Liver (tissue), 8 donors: ENCODE measurements at regions not wholly inside any gene's neighbourhood (a gene's known extent, or its start where the extent isn't known, plus 50 kb on each side); places are given as distances from the start of the nearest gene placed in this dataset.

Source experiments
- DNase-seq: peaks from one replicate; pipeline ENCODE4 v3.0.0-alpha.2; 2017; ENCODE audit warnings: low spot score
- H3K27ac ChIP-seq, 2 donors: one replicate each; pipeline ENCODE4 v1.7.0; 2013; ENCODE audit warnings: inconsistent platforms in 2 of 2, low read length in 2 of 2, control low read depth in 1 of 2, low read depth in 1 of 2, mild to moderate bottlenecking in 1 of 2
- H3K27me3 ChIP-seq, 4 donors: one replicate each; pipeline versions ENCODE4 v1.6.1 to v1.7.0; 2013; ENCODE audit warnings: low read length in 3 of 4, inconsistent platforms in 1 of 4, mild to moderate bottlenecking in 1 of 4, moderate library complexity in 1 of 4; ENCODE audit not compliant: control insufficient read depth in 4 of 4, insufficient read depth in 4 of 4
- H3K36me3 ChIP-seq, 4 donors: one replicate each; pipeline versions ENCODE4 v1.6.1 to v1.7.0; 2013; ENCODE audit warnings: low read length in 3 of 4, mild to moderate bottlenecking in 3 of 4, low read depth in 1 of 4, moderate library complexity in 1 of 4; ENCODE audit not compliant: control insufficient read depth in 4 of 4, insufficient read depth in 3 of 4
- H3K4me1 ChIP-seq, 4 donors: one replicate each; pipeline versions ENCODE4 v1.6.1 to v1.7.0; 2013; ENCODE audit warnings: low read length in 3 of 4, mild to moderate bottlenecking in 3 of 4, moderate library complexity in 1 of 4; ENCODE audit not compliant: control insufficient read depth in 4 of 4, insufficient read depth in 4 of 4
- H3K4me3 ChIP-seq, 3 donors: one replicate each; pipeline versions ENCODE4 v1.6.1 to v1.7.0; 2013; ENCODE audit warnings: low read length in 3 of 3, control low read depth in 1 of 3, low read depth in 1 of 3, mild to moderate bottlenecking in 1 of 3
- H3K9ac ChIP-seq, 2 donors: one replicate each; pipeline ENCODE4 v1.7.0; 2013; ENCODE audit warnings: low read length in 2 of 2, mild to moderate bottlenecking in 2 of 2, moderate library complexity in 2 of 2, control low read depth in 1 of 2, low read depth in 1 of 2
- H3K9me3 ChIP-seq, 4 donors: one replicate each; pipeline versions ENCODE4 v1.6.1 to v1.7.0; 2013; ENCODE audit warnings: low read length in 3 of 4; ENCODE audit not compliant: control insufficient read depth in 4 of 4
- CTCF ChIP-seq: fragments of 150-350 bp; IDR thresholded peaks from 2 replicates; pipeline ENCODE4 v1.5.1; 2017; ENCODE audit warnings: improper control_type of control experiment, low read depth, low read length; ENCODE audit not compliant: missing input control
- EGR1 ChIP-seq, 2 donors: IDR thresholded peaks; 2 replicates each; pipeline ENCODE4 v1.6.1; 2016 to 2018; ENCODE audit warnings: antibody characterized with exemption in 2 of 2, low read depth in 2 of 2
- FOXA1 ChIP-seq: IDR thresholded peaks from 2 replicates; pipeline ENCODE4 v1.6.1; 2016; ENCODE audit warnings: antibody characterized with exemption
- FOXA2 ChIP-seq: IDR thresholded peaks from 2 replicates; pipeline ENCODE4 v1.6.1; 2016; ENCODE audit warnings: antibody characterized with exemption
- GABPA ChIP-seq, 2 donors: IDR thresholded peaks in 1 of 2; conservative IDR thresholded peaks in 1 of 2; 2 replicates each; pipeline ENCODE4 v1.6.1; 2016; ENCODE audit warnings: antibody characterized with exemption in 2 of 2, mild to moderate bottlenecking in 1 of 2, moderate library complexity in 1 of 2
- HNF4A ChIP-seq, 2 donors: conservative IDR thresholded peaks; 2 replicates each; pipeline ENCODE4 v1.6.1; 2016; ENCODE audit warnings: antibody characterized with exemption in 2 of 2, mild to moderate bottlenecking in 2 of 2
- HNF4G ChIP-seq: IDR thresholded peaks from 2 replicates; pipeline ENCODE4 v1.6.1; 2016; ENCODE audit warnings: antibody characterized with exemption
- JUND ChIP-seq, 2 donors: IDR thresholded peaks; 2 replicates each; pipeline ENCODE4 v1.6.1; 2016; ENCODE audit warnings: antibody characterized with exemption in 2 of 2
- MAX ChIP-seq: IDR thresholded peaks from 2 replicates; pipeline ENCODE4 v1.6.1; 2016; ENCODE audit warnings: antibody characterized with exemption
- NR2F2 ChIP-seq: IDR thresholded peaks from 2 replicates; pipeline ENCODE4 v1.6.1; 2016; ENCODE audit warnings: antibody characterized with exemption
- RAD21 ChIP-seq, 2 donors: IDR thresholded peaks; 2 replicates each; pipeline ENCODE4 v1.6.1; 2016; ENCODE audit warnings: antibody characterized with exemption in 2 of 2, mild to moderate bottlenecking in 2 of 2
- REST ChIP-seq: IDR thresholded peaks from 2 replicates; pipeline ENCODE4 v1.6.1; 2016; ENCODE audit warnings: antibody characterized with exemption, mild to moderate bottlenecking
- RXRA ChIP-seq, 2 donors: IDR thresholded peaks; 2 replicates each; pipeline ENCODE4 v1.6.1; 2017 to 2018; ENCODE audit warnings: antibody characterized with exemption in 2 of 2, mild to moderate bottlenecking in 1 of 2
- SP1 ChIP-seq: IDR thresholded peaks from 2 replicates; pipeline ENCODE4 v1.6.1; 2018; ENCODE audit warnings: antibody characterized with exemption, mild to moderate bottlenecking
- TAF1 ChIP-seq: conservative IDR thresholded peaks from 2 replicates; pipeline ENCODE4 v1.6.1; 2016; ENCODE audit warnings: antibody characterized with exemption, mild to moderate bottlenecking
- YY1 ChIP-seq: IDR thresholded peaks from 2 replicates; pipeline ENCODE4 v1.6.1; 2016; ENCODE audit warnings: antibody characterized with exemption, mild to moderate bottlenecking
- ZBTB33 ChIP-seq: IDR thresholded peaks from 2 replicates; pipeline ENCODE4 v1.6.1; 2016; ENCODE audit warnings: antibody characterized with exemption
- WGBS: extraction: QIAGEN DNeasy Blood & Tissue Kit; methylation state at CpG from one replicate; pipeline ENCODE4 v1.1.7; 2013; 5-methylcytosine and 5-hydroxymethylcytosine counted together
- TF ChIP-seq, protein P1 (sequence below): IDR thresholded peaks from 2 replicates; pipeline ENCODE4 v1.6.1; 2016; ENCODE audit warnings: antibody characterized with exemption
- donor health status: healthy.
- donor health status: healthy.
- donor health status: healthy.
- donor health status: healthy.
- donor health status: healthy.

GRCh38 chr18:70684821-70685220 lies 396.0 kb downstream of the SOCS6 start:
- H3K27me3 ChIP-seq = no peaks in the 10 kb centered on the region
- H3K9ac ChIP-seq = no peak overlapping the region
- no peak overlapping the region for H3K27ac ChIP-seq
- TF ChIP-seq RXRA (IDR thresholded peaks at IDR 0.05) = no peak
- no peak for TF ChIP-seq GABPA (IDR thresholded peaks at IDR 0.05 in 1 of 2, conservative IDR thresholded peaks at IDR 0.05 in 1 of 2)
- TF ChIP-seq JUND (IDR thresholded peaks at IDR 0.05) = no peak
- TF ChIP-seq YY1 = no peak
- TF ChIP-seq TAF1 = no peak
- TF ChIP-seq HNF4G = no peak
- no peak for TF ChIP-seq NR2F2
- TF ChIP-seq SP1 = no peak
- TF ChIP-seq RAD21 (IDR thresholded peaks at IDR 0.05) = no peak
- TF ChIP-seq ZBTB33 = no peak
- no peak for TF ChIP-seq MAX
- no peak for TF ChIP-seq FOXA1
- TF ChIP-seq, protein P1, sequence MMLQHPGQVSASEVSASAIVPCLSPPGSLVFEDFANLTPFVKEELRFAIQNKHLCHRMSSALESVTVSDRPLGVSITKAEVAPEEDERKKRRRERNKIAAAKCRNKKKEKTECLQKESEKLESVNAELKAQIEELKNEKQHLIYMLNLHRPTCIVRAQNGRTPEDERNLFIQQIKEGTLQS = no peak
- no peak for TF ChIP-seq EGR1 (IDR thresholded peaks at IDR 0.05; ENCODE audit: low read depth in 2 of 2)
- H3K4me1 ChIP-seq = no peaks in the 10 kb centered on the region
- no peaks in the 10 kb centered on the region for H3K36me3 ChIP-seq
- no peak for DNase-seq
- H3K4me3 ChIP-seq = no peak overlapping the region
- 97% methylated on average over 2 of the region's 2 CpGs for WGBS
- no peaks in the 10 kb centered on the region for H3K9me3 ChIP-seq

DNA sequence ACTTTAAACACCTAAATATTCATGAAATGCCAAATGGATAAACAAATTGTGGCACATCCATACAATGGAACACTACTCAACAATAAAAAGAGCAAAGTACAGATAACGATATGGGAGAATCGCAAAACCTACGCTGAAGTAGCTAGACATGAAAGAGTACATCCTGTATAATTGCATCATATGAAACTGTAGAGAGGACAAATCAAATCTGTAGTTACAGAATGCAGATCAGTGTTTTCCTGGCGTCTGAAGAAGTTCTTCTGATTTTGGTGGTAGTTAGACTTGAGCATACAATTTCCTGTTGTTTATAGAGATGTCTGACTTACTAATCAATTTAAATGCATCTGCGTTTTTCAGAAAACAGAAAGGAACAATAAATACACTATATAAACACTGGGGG lies 394.4 kb downstream of the SOCS6 start:
- no peaks in the 10 kb centered on the region for H3K36me3 ChIP-seq
- H3K27ac ChIP-seq = no peak overlapping the region
- no peaks in the 10 kb centered on the region for H3K4me1 ChIP-seq
- no peak overlapping the region for H3K9ac ChIP-seq
- no peak for DNase-seq
- no peaks in the 10 kb centered on the region for H3K27me3 ChIP-seq
- no peak overlapping the region for H3K4me3 ChIP-seq
- no peak for TF ChIP-seq RXRA (IDR thresholded peaks at IDR 0.05)
- 66% methylated on average over 5 of the region's 5 CpGs for WGBS
- H3K9me3 ChIP-seq = no peaks in the 10 kb centered on the region

DNA sequence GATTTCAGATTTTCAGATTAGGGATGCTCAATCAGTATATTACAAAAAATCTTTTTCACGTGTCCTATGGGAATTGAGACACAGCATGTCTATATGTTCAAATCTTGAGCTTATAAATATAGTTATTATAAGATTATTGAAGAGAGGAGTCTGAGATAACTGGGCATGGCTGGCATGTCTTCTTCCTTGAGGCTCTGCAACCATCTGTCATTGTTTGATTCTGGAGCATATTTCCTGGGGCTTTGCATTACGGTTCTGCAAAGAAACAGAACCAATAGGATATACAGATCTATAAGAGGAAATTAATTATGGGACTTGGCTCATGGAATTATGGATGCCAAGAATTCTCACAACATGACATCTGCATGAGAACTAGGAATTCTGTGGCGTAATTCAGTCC lies 386.1 kb downstream of the SOCS6 start:
- Histone ChIP-seq H3K4me1 (no peaks in the 10 kb centered on the region), H3K4me3 (no peak overlapping the region), H3K9ac (no peak overlapping the region), H3K27ac (no peak overlapping the region), H3K27me3 (no peaks in the 10 kb centered on the region), H3K36me3 (no peaks in the 10 kb centered on the region), H3K9me3 (peaks cover 0 to 2% (median 0%) of the 10 kb centered on the region in 4 donors)
- no peak for DNase-seq
- 80% methylated on average over 3 of the region's 3 CpGs for WGBS
- TF ChIP-seq YY1 = no peak
- no peak for TF ChIP-seq CTCF
- no peak for TF ChIP-seq RXRA (IDR thresholded peaks at IDR 0.05)
- TF ChIP-seq FOXA1 = no peak
- TF ChIP-seq SP1 = no peak
- no peak for TF ChIP-seq HNF4G
- TF ChIP-seq HNF4A (conservative IDR thresholded peaks at IDR 0.05) = no peak
- TF ChIP-seq REST = no peak
- TF ChIP-seq GABPA (IDR thresholded peaks at IDR 0.05 in 1 of 2, conservative IDR thresholded peaks at IDR 0.05 in 1 of 2) = no peak
- TF ChIP-seq JUND (IDR thresholded peaks at IDR 0.05) = no peak
- no peak for TF ChIP-seq FOXA2
